OCI-LY7 (cell line): ENCODE measurements at regions not wholly inside any gene's neighbourhood (a gene's known extent, or its start where the extent isn't known, plus 50 kb on each side); places are given as distances from the start of the nearest gene placed in this dataset.

ENCODE experiments used
- BruUV-seq: library from RNA; stranded (reverse); fragments of 400-500 nt; replicated peaks from 2 replicates; lab custom pipeline; 2021; lab: Mats Ljungman, UMichigan
- CTCF ChIA-PET: fragments of 300-600 bp; sonication (Branson Sonifier 250); formaldehyde crosslinking; loops from one replicate; lab custom pipeline; 2022; ENCODE audit warnings: antibody characterized with exemption; ENCODE audit not compliant: unreplicated experiment; lab: Charles Lee
- POLR2A ChIA-PET: fragments of 300-600 bp; sonication (Branson Sonifier 250); formaldehyde crosslinking; loops from one replicate; lab custom pipeline; 2022; ENCODE audit warnings: antibody characterized with exemption; lab: Charles Lee
- DNase-seq: peaks from one replicate; pipeline ENCODE4 v3.0.0-alpha.2; 2015; ENCODE audit warnings: low spot score
- H2AFZ ChIP-seq: fragments of 200-600 bp; sonication (generic), shearing (Covaris generic); 2 replicates; pipeline ENCODE4 v1.6.1; 2014; ENCODE audit warnings: mild to moderate bottlenecking, antibody characterized with exemption, low read length, moderate library complexity
- H3K27ac ChIP-seq: fragments of 200-600 bp; sonication (generic); 2 replicates; pipeline ENCODE4 v1.5.1; 2014; ENCODE audit warnings: mixed run types, low read depth, mild to moderate bottlenecking, moderate library complexity, low read length, inconsistent platforms; ENCODE audit not compliant: poor library complexity, severe bottlenecking
- H3K36me3 ChIP-seq: fragments of 200-600 bp; sonication (generic); 2 replicates; pipeline ENCODE4 v1.6.1; 2014; ENCODE audit warnings: mild to moderate bottlenecking, antibody characterized with exemption, low read length, moderate library complexity, mixed read lengths; ENCODE audit not compliant: insufficient read depth
- H3K4me1 ChIP-seq: fragments of 200-600 bp; sonication (generic); 2 replicates; pipeline ENCODE4 v1.5.1; 2014; ENCODE audit warnings: mild to moderate bottlenecking, low read length; ENCODE audit not compliant: insufficient read depth, poor library complexity, severe bottlenecking
- H3K4me2 ChIP-seq: fragments of 200-600 bp; sonication (generic); 2 replicates; pipeline ENCODE4 v1.6.1; 2014; ENCODE audit warnings: mild to moderate bottlenecking, low read length
- H3K4me3 ChIP-seq: fragments of 200-600 bp; sonication (generic); 2 replicates; pipeline ENCODE4 v1.5.1; 2014; ENCODE audit warnings: mild to moderate bottlenecking, low read depth, low read length; ENCODE audit not compliant: poor library complexity, severe bottlenecking
- H3K79me2 ChIP-seq: fragments of 200-600 bp; sonication (generic); 2 replicates; pipeline ENCODE4 v1.6.1; 2016; ENCODE audit warnings: low read depth, mild to moderate bottlenecking, low read length, moderate library complexity, mixed read lengths; ENCODE audit not compliant: insufficient read depth
- H3K9me2 ChIP-seq: fragments of 200-600 bp; sonication (generic); 2 replicates; pipeline ENCODE4 v1.6.1; 2016; ENCODE audit warnings: mild to moderate bottlenecking, low read length, mixed read lengths; ENCODE audit not compliant: insufficient read depth
- H3K9me3 ChIP-seq: fragments of 200-600 bp; sonication (generic); 2 replicates; pipeline ENCODE4 v1.6.1; 2014; ENCODE audit warnings: mild to moderate bottlenecking, mixed run types, low read length, mixed read lengths
- H4K20me1 ChIP-seq: fragments of 200-600 bp; sonication (generic); 2 replicates; pipeline ENCODE4 v1.6.1; 2014; ENCODE audit warnings: mild to moderate bottlenecking, antibody characterized with exemption, low read length, moderate library complexity, mixed read lengths; ENCODE audit not compliant: insufficient read depth
- EZH2phosphoT487 ChIP-seq: fragments of 200-600 bp; sonication (generic); IDR thresholded peaks from 2 replicates; pipeline ENCODE4 v1.6.1; 2018; ENCODE audit warnings: low read depth, borderline replicate concordance, mild to moderate bottlenecking, mixed run types, antibody characterized with exemption, low read length, moderate library complexity, mixed read lengths
- intact Hi-C: fragments of 100-400 bp; cut with micrococcal nuclease; formaldehyde crosslinking; loops from one replicate; pipeline ENCODE4 v1.10.0; 2022; ENCODE audit not compliant: unreplicated experiment
- TF ChIP-seq, protein P1 (sequence below): fragments of 200-600 bp; sonication (generic); conservative IDR thresholded peaks from 2 replicates; pipeline ENCODE4 v1.5.1; 2014; ENCODE audit warnings: mild to moderate bottlenecking, antibody characterized with exemption, low read length, moderate library complexity, mixed read lengths

DNA sequence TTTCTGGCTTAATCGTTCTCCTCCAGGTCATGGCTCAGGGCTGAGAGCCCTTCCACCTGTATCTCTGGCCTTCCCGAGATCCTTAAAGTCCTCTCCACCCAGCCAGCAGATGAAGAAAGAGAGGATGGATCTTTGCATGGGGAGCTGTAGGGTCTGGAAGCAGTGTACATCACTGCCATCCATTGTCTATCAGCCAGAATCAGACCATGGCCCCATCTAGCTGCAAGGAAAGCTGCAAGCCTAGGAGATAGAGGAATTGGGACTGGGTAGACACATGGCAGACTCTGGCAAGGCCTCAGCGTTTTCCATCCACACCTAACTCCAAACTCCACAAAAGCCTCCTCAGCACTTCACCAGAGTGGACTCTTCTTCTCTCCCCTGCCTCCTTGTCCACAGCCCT is 113.8 kb upstream of the MAFB start:
- no peak for DNase-seq
- Histone ChIP-seq H3K4me2 (no peak overlapping the region), H3K27ac (no peak overlapping the region), H3K9me2 (no peaks in the 10 kb centered on the region), H4K20me1 (no peaks in the 10 kb centered on the region), H3K36me3 (no peaks in the 10 kb centered on the region), H3K79me2 (no peaks in the 10 kb centered on the region), H3K4me3 (no peak overlapping the region), H3K4me1 (no peaks in the 10 kb centered on the region), H2AFZ (no peak overlapping the region), H3K9me3 (no peaks in the 10 kb centered on the region)
- no peak for TF ChIP-seq EZH2phosphoT487
- TF ChIP-seq, protein P1, sequence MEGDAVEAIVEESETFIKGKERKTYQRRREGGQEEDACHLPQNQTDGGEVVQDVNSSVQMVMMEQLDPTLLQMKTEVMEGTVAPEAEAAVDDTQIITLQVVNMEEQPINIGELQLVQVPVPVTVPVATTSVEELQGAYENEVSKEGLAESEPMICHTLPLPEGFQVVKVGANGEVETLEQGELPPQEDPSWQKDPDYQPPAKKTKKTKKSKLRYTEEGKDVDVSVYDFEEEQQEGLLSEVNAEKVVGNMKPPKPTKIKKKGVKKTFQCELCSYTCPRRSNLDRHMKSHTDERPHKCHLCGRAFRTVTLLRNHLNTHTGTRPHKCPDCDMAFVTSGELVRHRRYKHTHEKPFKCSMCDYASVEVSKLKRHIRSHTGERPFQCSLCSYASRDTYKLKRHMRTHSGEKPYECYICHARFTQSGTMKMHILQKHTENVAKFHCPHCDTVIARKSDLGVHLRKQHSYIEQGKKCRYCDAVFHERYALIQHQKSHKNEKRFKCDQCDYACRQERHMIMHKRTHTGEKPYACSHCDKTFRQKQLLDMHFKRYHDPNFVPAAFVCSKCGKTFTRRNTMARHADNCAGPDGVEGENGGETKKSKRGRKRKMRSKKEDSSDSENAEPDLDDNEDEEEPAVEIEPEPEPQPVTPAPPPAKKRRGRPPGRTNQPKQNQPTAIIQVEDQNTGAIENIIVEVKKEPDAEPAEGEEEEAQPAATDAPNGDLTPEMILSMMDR, result no peak
- intact Hi-C loops, result no loop called here
- POLR2A ChIA-PET, result no interaction called here
- BruUV-seq, result no TSS peak
- CTCF ChIA-PET, result no interaction called here

DNA sequence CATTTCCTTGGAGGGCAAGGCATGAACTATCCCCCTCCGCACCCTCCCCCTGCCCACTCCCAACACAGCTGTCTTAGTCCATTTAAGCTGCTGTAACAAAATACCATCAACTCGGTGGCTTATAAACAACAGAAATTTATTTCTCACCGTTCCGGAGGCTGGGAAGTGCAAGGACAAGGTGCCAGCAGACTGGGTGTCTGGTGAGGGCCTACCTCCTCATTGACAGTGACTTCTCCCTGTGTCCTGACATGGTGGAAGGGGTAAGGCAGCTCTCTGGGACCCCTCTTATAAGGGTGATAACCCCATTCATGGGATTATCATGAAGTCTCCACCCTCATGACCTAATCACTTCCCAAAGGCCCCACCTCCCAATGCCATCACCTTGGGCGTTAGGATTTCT is 114.3 kb upstream of the MAFB start:
- BruUV-seq, result no TSS peak
- no peaks in the 10 kb centered on the region for H3K9me2 ChIP-seq
- no peaks in the 10 kb centered on the region for H3K79me2 ChIP-seq
- POLR2A ChIA-PET, result no interaction called here
- H3K4me2 ChIP-seq, result no peak overlapping the region
- no peaks in the 10 kb centered on the region for H3K9me3 ChIP-seq
- no peaks in the 10 kb centered on the region for H3K36me3 ChIP-seq
- H3K27ac ChIP-seq, result no peak overlapping the region
- no peak overlapping the region for H3K4me3 ChIP-seq
- intact Hi-C loops, result no loop called here
- no peak for DNase-seq
- H3K4me1 ChIP-seq, result no peaks in the 10 kb centered on the region
- no peaks in the 10 kb centered on the region for H4K20me1 ChIP-seq
- no peak overlapping the region for H2AFZ ChIP-seq
- CTCF ChIA-PET, result no interaction called here
- no peak for TF ChIP-seq EZH2phosphoT487
- TF ChIP-seq, protein P1, result no peak

DNA sequence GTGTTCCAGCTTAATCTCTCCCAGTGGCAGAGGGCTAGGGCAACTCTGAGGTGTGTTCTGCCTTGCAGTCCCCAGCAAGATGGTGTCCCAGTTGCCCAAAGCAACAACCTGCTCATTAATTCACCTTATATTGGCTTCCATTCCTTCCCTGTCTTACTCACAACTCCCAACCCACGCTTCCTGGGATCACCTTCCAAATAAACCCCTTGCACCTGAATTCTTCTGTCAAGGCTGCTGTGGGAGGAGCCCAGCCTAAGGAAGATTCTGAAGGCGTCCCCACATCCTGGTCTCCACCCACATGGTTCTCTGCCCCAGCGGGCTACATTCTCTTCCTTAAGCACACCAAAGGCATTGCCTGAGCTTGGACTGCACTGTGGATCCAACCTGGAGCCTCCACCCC is 116.6 kb upstream of the MAFB start:
- BruUV-seq, result no TSS peak
- no peak for DNase-seq
- POLR2A ChIA-PET, result interaction anchor here (1.0 kb wide), 1 partner anchor 8 kb away, joined by 3 read pairs; no protein-coding TSS in a partner anchor
- intact Hi-C loops, result no loop called here
- no peak overlapping the region for H3K4me2 ChIP-seq
- no peak overlapping the region for H3K27ac ChIP-seq
- H3K9me3 ChIP-seq, result no peaks in the 10 kb centered on the region
- CTCF ChIA-PET, result no interaction called here
- no peak overlapping the region for H2AFZ ChIP-seq
- H3K9me2 ChIP-seq, result no peaks in the 10 kb centered on the region
- no peaks in the 10 kb centered on the region for H3K36me3 ChIP-seq
- H4K20me1 ChIP-seq, result no peaks in the 10 kb centered on the region
- TF ChIP-seq, protein P1, result no peak
- no peak for TF ChIP-seq EZH2phosphoT487
- H3K4me3 ChIP-seq, result no peak overlapping the region
- no peaks in the 10 kb centered on the region for H3K79me2 ChIP-seq
- no peaks in the 10 kb centered on the region for H3K4me1 ChIP-seq
